Transverse colon (tissue), 3 donors: ENCODE measurements at regions not wholly inside any gene's neighbourhood (a gene's known extent, or its start where the extent isn't known, plus 50 kb on each side); places are given as distances from the start of the nearest gene placed in this dataset.

Experiments used
- CTCF ChIP-seq, 5 experiments: fragments of 200-600 bp in 3 of 5; fragments of 450-650 bp in 2 of 5; sonication (generic) in 3 of 5; IDR thresholded peaks; 1 replicate in 2 of 5; 2 replicates in 3 of 5; pipeline ENCODE4 v1.5.1; 2016 to 2017; ENCODE audit warnings: antibody characterized with exemption in 5 of 5, inconsistent platforms in 3 of 5, mild to moderate bottlenecking in 2 of 5, moderate library complexity in 1 of 5
- POLR2A ChIP-seq: fragments of 450-650 bp; IDR thresholded peaks from one replicate; pipeline ENCODE4 v1.6.1; 2016; ENCODE audit warnings: antibody characterized with exemption, mild to moderate bottlenecking, moderate library complexity

GRCh38 chr14:26172396-26172795, 425.4 kb downstream of the NOVA1 start:
- no peak for TF ChIP-seq POLR2A
- no peak for TF ChIP-seq CTCF (IDR thresholded peaks at IDR 0.05)
